B cell (primary cell): ENCODE measurements at regions not wholly inside any gene's neighbourhood (a gene's known extent, or its start where the extent isn't known, plus 50 kb on each side); places are given as distances from the start of the nearest gene placed in this dataset.
"Not testable (repeated sequence)": the region's sequence is repeated elsewhere in the genome, so short reads cannot be mapped to it uniquely, and the experiment has no call there.

ENCODE experiments used
- ATAC-seq: fragments of 200-7000 bp; cut with Tn5 transposase; one replicate; pipeline ENCODE4 v1.10.0; 2021; ENCODE audit warnings: low read depth, mild to moderate bottlenecking, moderate number of reproducible peaks, moderate library complexity
- CTCF ChIA-PET: fragments of 350-600 bp; sonication (Branson Sonifier 250); formaldehyde crosslinking; loops from one replicate; lab custom pipeline; 2021; ENCODE audit warnings: antibody characterized with exemption, inconsistent platforms; lab: Charles Lee
- POLR2A ChIA-PET: fragments of 350-600 bp; sonication (Branson Sonifier 250); formaldehyde crosslinking; loops from one replicate; lab custom pipeline; 2021; ENCODE audit warnings: antibody characterized with exemption; lab: Charles Lee
- DNase-seq: peaks from one replicate; pipeline ENCODE4 v3.0.0; 2013
- H2AFZ ChIP-seq: 2 replicates; pipeline ENCODE4 v1.6.1; 2012; ENCODE audit warnings: mild to moderate bottlenecking, low read depth, low read length; ENCODE audit not compliant: insufficient read depth, poor library complexity, severe bottlenecking
- H3K27ac ChIP-seq, 2 donors: 1 replicate in 1 of 2; 2 replicates in 1 of 2; pipeline ENCODE4 v1.5.1; 2012 to 2013; ENCODE audit warnings: low read length in 2 of 2, mild to moderate bottlenecking in 2 of 2, moderate library complexity in 1 of 2
- H3K27me3 ChIP-seq, 4 experiments: fragments of 200-600 bp in 1 of 4; sonication (generic) in 1 of 4; replicated peaks in 1 of 4; 1 replicate in 2 of 4; 2 replicates in 2 of 4; pipeline versions ENCODE4 v1.6.1 to v1.7.0; 2013 to 2016; ENCODE audit warnings: low read length in 3 of 4, mild to moderate bottlenecking in 2 of 4, mixed read lengths in 1 of 4, moderate library complexity in 1 of 4; ENCODE audit not compliant: insufficient read depth in 4 of 4, control insufficient read depth in 3 of 4; ENCODE audit errors: control extremely low read depth in 1 of 4
- H3K36me3 ChIP-seq, 2 experiments: replicated peaks in 1 of 2; 1 replicate in 1 of 2; 2 replicates in 1 of 2; pipeline versions ENCODE4 v1.6.1 to v1.7.1; 2013; ENCODE audit warnings: low read length in 1 of 2; ENCODE audit not compliant: insufficient read depth in 2 of 2, control insufficient read depth in 1 of 2; ENCODE audit errors: control extremely low read depth in 1 of 2, extremely low read depth in 1 of 2
- H3K4me1 ChIP-seq, 2 donors: fragments of 200-600 bp in 1 of 2; sonication (generic) in 1 of 2; 1 replicate in 1 of 2; 2 replicates in 1 of 2; pipeline versions ENCODE4 v1.5.1 to v1.6.1; 2013 to 2017; ENCODE audit warnings: low read length in 2 of 2; ENCODE audit not compliant: control insufficient read depth in 2 of 2, insufficient read depth in 2 of 2
- H3K4me2 ChIP-seq: replicated peaks from 2 replicates; pipeline ENCODE3; 2012; ENCODE audit warnings: mild to moderate bottlenecking, low read depth, low read length; ENCODE audit not compliant: poor library complexity, severe bottlenecking
- H3K4me3 ChIP-seq, 5 experiments: fragments of 200-600 bp in 1 of 5; sonication (generic) in 1 of 5; 1 replicate in 3 of 5; 2 replicates in 2 of 5; pipeline versions ENCODE4 v1.5.1 to v1.7.0; 2011 to 2016; ENCODE audit warnings: low read length in 4 of 5, mild to moderate bottlenecking in 4 of 5, low read depth in 2 of 5, control low read depth in 1 of 5, moderate library complexity in 1 of 5; ENCODE audit not compliant: insufficient read depth in 1 of 5; ENCODE audit errors: control extremely low read depth in 1 of 5, extremely low read depth in 1 of 5
- H3K79me2 ChIP-seq: fragments of 200-600 bp; sonication (generic); one replicate; pipeline ENCODE4 v1.6.0; 2016; ENCODE audit warnings: low read length; ENCODE audit not compliant: control insufficient read depth, insufficient read depth
- H3K9ac ChIP-seq: fragments of 200-600 bp; sonication (generic); 2 replicates; pipeline ENCODE4 v1.6.1; 2017; ENCODE audit warnings: mild to moderate bottlenecking, low read length, moderate library complexity
- H3K9me3 ChIP-seq, 3 donors: one replicate each; pipeline versions ENCODE4 v1.6.1 to v1.7.1; 2013; ENCODE audit warnings: low read length in 2 of 3; ENCODE audit not compliant: control insufficient read depth in 2 of 3, insufficient read depth in 1 of 3; ENCODE audit errors: control extremely low read depth in 1 of 3
- H4K20me1 ChIP-seq: 2 replicates; pipeline ENCODE4 v1.6.0; 2012; ENCODE audit warnings: mild to moderate bottlenecking, low read length; ENCODE audit not compliant: insufficient read depth, control insufficient read depth, poor library complexity, severe bottlenecking
- H3K27ac Mint-ChIP-seq: one replicate; pipeline ENCODE4 v1.8.0; 2021; ENCODE audit warnings: mixed read lengths
- H3K27me3 Mint-ChIP-seq: one replicate; pipeline ENCODE4 v1.8.0; 2021; ENCODE audit warnings: mixed read lengths
- H3K4me1 Mint-ChIP-seq: one replicate; pipeline ENCODE4 v1.8.0; 2021; ENCODE audit warnings: mixed read lengths
- H3K4me3 Mint-ChIP-seq: one replicate; pipeline ENCODE4 v1.8.0; 2021; ENCODE audit warnings: mixed read lengths
- H3K9me3 Mint-ChIP-seq: one replicate; pipeline ENCODE4 v1.8.0; 2022; ENCODE audit warnings: mixed read lengths; ENCODE audit not compliant: insufficient read depth
- EZH2 ChIP-seq: IDR thresholded peaks from 2 replicates; pipeline ENCODE4 v1.6.1; 2012; ENCODE audit warnings: borderline replicate concordance, low read depth, mild to moderate bottlenecking, moderate library complexity, low read length; ENCODE audit not compliant: insufficient read depth, poor library complexity, severe bottlenecking
- whole genome bisulfite sequencing: methylation state at CpG from one replicate; pipeline ENCODE4 v1.1.5; 2013; ENCODE audit warnings: missing lambda C conversion rate; ENCODE audit not compliant: insufficient coverage; 5-methylcytosine and 5-hydroxymethylcytosine counted together
- intact Hi-C: fragments of 100-400 bp; cut with micrococcal nuclease; formaldehyde crosslinking; loops from one replicate; pipeline ENCODE4 v1.10.0; 2022
- TF ChIP-seq, protein P1 (sequence below): fragments of 200-600 bp; IDR thresholded peaks from one replicate; pipeline ENCODE4 v1.8.0; 2022; ENCODE audit warnings: antibody characterized with exemption, mild to moderate bottlenecking

GRCh38 chr1:230487773-230488428, 61.8 kb upstream of the PGBD5 start:
- Histone ChIP-seq H3K9ac (no peak overlapping the region), H3K36me3 (no peaks in the 10 kb centered on the region), H3K79me2 (no peaks in the 10 kb centered on the region), H4K20me1 (no peaks in the 10 kb centered on the region), H2AFZ (no peak overlapping the region), H3K4me3 (no peak overlapping the region), H3K4me2 (no peak overlapping the region), H3K9me3 (no peaks in the 10 kb centered on the region), H3K4me1 (no peaks in the 10 kb centered on the region), H3K27me3 (peaks cover 0 to 5% (median 0%) of the 10 kb centered on the region in 4 experiments), H3K27ac (no peak overlapping the region)
- ChIA-PET POLR2A (no interaction called here), CTCF (no interaction called here)
- Mint-ChIP-seq H3K4me3 (no peak overlapping the region), H3K27ac (no peak overlapping the region), H3K4me1 (no peaks in the 10 kb centered on the region), H3K9me3 (no peaks in the 10 kb centered on the region), H3K27me3 (peaks cover 21% of the 10 kb centered on the region)
- DNase-seq: no peak
- ATAC-seq: no peak
- WGBS: 89% methylated on average over 3 of the region's 4 CpGs
- TF ChIP-seq, protein P1, sequence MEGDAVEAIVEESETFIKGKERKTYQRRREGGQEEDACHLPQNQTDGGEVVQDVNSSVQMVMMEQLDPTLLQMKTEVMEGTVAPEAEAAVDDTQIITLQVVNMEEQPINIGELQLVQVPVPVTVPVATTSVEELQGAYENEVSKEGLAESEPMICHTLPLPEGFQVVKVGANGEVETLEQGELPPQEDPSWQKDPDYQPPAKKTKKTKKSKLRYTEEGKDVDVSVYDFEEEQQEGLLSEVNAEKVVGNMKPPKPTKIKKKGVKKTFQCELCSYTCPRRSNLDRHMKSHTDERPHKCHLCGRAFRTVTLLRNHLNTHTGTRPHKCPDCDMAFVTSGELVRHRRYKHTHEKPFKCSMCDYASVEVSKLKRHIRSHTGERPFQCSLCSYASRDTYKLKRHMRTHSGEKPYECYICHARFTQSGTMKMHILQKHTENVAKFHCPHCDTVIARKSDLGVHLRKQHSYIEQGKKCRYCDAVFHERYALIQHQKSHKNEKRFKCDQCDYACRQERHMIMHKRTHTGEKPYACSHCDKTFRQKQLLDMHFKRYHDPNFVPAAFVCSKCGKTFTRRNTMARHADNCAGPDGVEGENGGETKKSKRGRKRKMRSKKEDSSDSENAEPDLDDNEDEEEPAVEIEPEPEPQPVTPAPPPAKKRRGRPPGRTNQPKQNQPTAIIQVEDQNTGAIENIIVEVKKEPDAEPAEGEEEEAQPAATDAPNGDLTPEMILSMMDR: no peak
- TF ChIP-seq EZH2: no peak
- intact Hi-C loops: no loop called here

DNA sequence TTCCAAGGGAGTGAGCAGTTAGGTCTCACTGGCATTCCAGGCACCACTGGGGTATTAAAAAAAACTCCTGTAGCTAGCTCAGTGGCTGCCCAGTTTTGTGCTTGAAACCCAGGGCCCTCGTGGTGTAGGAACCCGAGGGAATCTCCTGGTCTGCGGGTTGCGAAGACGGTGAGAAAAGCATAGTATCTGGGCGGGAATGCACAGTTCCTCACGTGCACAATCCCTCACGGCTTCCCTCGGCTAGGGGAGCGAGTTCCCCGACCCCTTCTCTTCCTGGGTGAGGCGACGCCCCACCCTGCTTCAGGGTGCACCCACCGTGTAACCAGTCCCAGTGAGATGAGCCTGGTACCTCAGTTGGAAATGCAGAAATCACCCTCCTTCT, 50.5 kb upstream of the PGBD5 start:
- no peak for ATAC-seq
- Mint-ChIP-seq H3K27ac (no peak overlapping the region), H3K4me1 (no peaks in the 10 kb centered on the region), H3K27me3 (peaks cover 48% of the 10 kb centered on the region), H3K4me3 (no peak overlapping the region), H3K9me3 (peaks cover 8% of the 10 kb centered on the region)
- no peaks in the 10 kb centered on the region for H3K4me1 ChIP-seq
- no peaks in the 10 kb centered on the region for H3K9me3 ChIP-seq
- DNase-seq: no peak
- H3K79me2 ChIP-seq: no peaks in the 10 kb centered on the region
- POLR2A ChIA-PET: no interaction called here
- 84% methylated on average over 14 of the region's 14 CpGs for WGBS
- intact Hi-C loops: no loop called here
- no peaks in the 10 kb centered on the region for H3K36me3 ChIP-seq
- H3K4me3 ChIP-seq: no peak overlapping the region
- no peak overlapping the region for H3K9ac ChIP-seq
- CTCF ChIA-PET: no interaction called here
- H4K20me1 ChIP-seq: no peaks in the 10 kb centered on the region
- no peak overlapping the region for H2AFZ ChIP-seq
- no peak overlapping the region for H3K4me2 ChIP-seq
- TF ChIP-seq, protein P1: no peak
- TF ChIP-seq EZH2: no peak
- H3K27me3 ChIP-seq: peaks cover 0 to 24% (median 6%) of the 10 kb centered on the region in 4 experiments
- no peak overlapping the region for H3K27ac ChIP-seq

GRCh38 chr1:230475856-230476621, 49.9 kb upstream of the PGBD5 start:
- H3K4me1 ChIP-seq, intact Hi-C loops, H3K9me3 ChIP-seq, H3K79me2 ChIP-seq, H3K9me3 Mint-ChIP-seq, H2AFZ ChIP-seq, ATAC-seq, H3K27ac ChIP-seq, CTCF ChIA-PET, H3K36me3 ChIP-seq, POLR2A ChIA-PET, H3K27ac Mint-ChIP-seq, H3K4me3 Mint-ChIP-seq, H3K4me3 ChIP-seq, H3K4me2 ChIP-seq, H4K20me1 ChIP-seq, DNase-seq, H3K4me1 Mint-ChIP-seq, H3K9ac ChIP-seq: not testable (repeated sequence)
- peaks cover 48% of the 10 kb centered on the region for H3K27me3 Mint-ChIP-seq
- H3K27me3 ChIP-seq: peaks cover 0 to 19% (median 6%) of the 10 kb centered on the region in 4 experiments
- 44% methylated on average over 10 of the region's 12 CpGs for WGBS
